H9 (cell line): ENCODE measurements at regions not wholly inside any gene's neighbourhood (a gene's known extent, or its start where the extent isn't known, plus 50 kb on each side); places are given as distances from the start of the nearest gene placed in this dataset.

Source experiments
- DNase-seq: peaks from one replicate; pipeline ENCODE4 v3.0.0-alpha.2; 2017
- H2AFZ ChIP-seq: one replicate; pipeline ENCODE4 v1.6.1; 2013; ENCODE audit warnings: mild to moderate bottlenecking, low read length, control low read depth, moderate library complexity
- H2AK5ac ChIP-seq: 2 replicates; pipeline ENCODE4 v1.6.1; 2013; ENCODE audit warnings: low read length, control low read depth, mixed read lengths; ENCODE audit not compliant: insufficient read length
- H2BK120ac ChIP-seq: one replicate; pipeline ENCODE4 v1.6.1; 2013; ENCODE audit warnings: low read depth, mild to moderate bottlenecking, low read length, control low read depth, inconsistent platforms; ENCODE audit not compliant: poor library complexity, severe bottlenecking
- H2BK12ac ChIP-seq: 2 replicates; pipeline ENCODE4 v1.6.1; 2013; ENCODE audit warnings: low read length, control low read depth, mixed read lengths, low read depth; ENCODE audit not compliant: insufficient read length
- H2BK15ac ChIP-seq: 2 replicates; pipeline ENCODE4 v1.6.1; 2013; ENCODE audit warnings: low read depth, low read length, control low read depth
- H2BK20ac ChIP-seq: one replicate; pipeline ENCODE4 v1.6.1; 2013; ENCODE audit warnings: low read depth, mild to moderate bottlenecking, low read length, control low read depth, inconsistent platforms; ENCODE audit not compliant: poor library complexity, severe bottlenecking
- H2BK5ac ChIP-seq: 2 replicates; pipeline ENCODE4 v1.6.1; 2013; ENCODE audit warnings: low read length, control low read depth, mixed read lengths; ENCODE audit not compliant: insufficient read length
- H3K14ac ChIP-seq: 2 replicates; pipeline ENCODE4 v1.6.1; 2013; ENCODE audit warnings: low read length, control low read depth; ENCODE audit not compliant: insufficient read depth
- H3K18ac ChIP-seq: 2 replicates; pipeline ENCODE4 v1.6.1; 2013; ENCODE audit warnings: low read depth, mild to moderate bottlenecking, mixed read lengths, low read length, control low read depth; ENCODE audit not compliant: insufficient read length
- H3K23ac ChIP-seq: 2 replicates; pipeline ENCODE4 v1.6.1; 2013; ENCODE audit warnings: low read length, control low read depth, mixed read lengths, low read depth; ENCODE audit not compliant: insufficient read length
- H3K23me2 ChIP-seq: 2 replicates; pipeline ENCODE4 v1.6.1; 2013; ENCODE audit warnings: low read depth, mild to moderate bottlenecking, mixed read lengths, low read length, control low read depth; ENCODE audit not compliant: insufficient read length, poor library complexity, severe bottlenecking
- H3K27ac ChIP-seq: 2 replicates; pipeline ENCODE4 v1.5.1; 2013; ENCODE audit warnings: low read length, control low read depth, mixed read lengths, low read depth; ENCODE audit not compliant: insufficient read length
- H3K27me3 ChIP-seq: 2 replicates; pipeline ENCODE4 v1.6.1; 2013; ENCODE audit warnings: low read length, control low read depth, inconsistent platforms; ENCODE audit not compliant: insufficient read depth
- H3K4ac ChIP-seq: 2 replicates; pipeline ENCODE4 v1.6.1; 2013; ENCODE audit warnings: low read depth, mild to moderate bottlenecking, control low read depth, inconsistent platforms, low read length, moderate library complexity
- H3K4me1 ChIP-seq: 2 replicates; pipeline ENCODE4 v1.6.1; 2013; ENCODE audit warnings: low read length, control low read depth, inconsistent platforms; ENCODE audit not compliant: insufficient read depth
- H3K4me2 ChIP-seq: 2 replicates; pipeline ENCODE4 v1.6.1; 2013; ENCODE audit warnings: low read length, control low read depth, mixed read lengths; ENCODE audit not compliant: insufficient read length, insufficient read depth
- H3K56ac ChIP-seq: 2 replicates; pipeline ENCODE4 v1.6.1; 2013; ENCODE audit warnings: low read depth, mild to moderate bottlenecking, mixed read lengths, low read length, control low read depth; ENCODE audit not compliant: insufficient read length
- H3K79me1 ChIP-seq: 2 replicates; pipeline ENCODE4 v1.6.1; 2013; ENCODE audit warnings: low read depth, mild to moderate bottlenecking, moderate library complexity, low read length, control low read depth, inconsistent platforms; ENCODE audit not compliant: insufficient read depth, poor library complexity, severe bottlenecking
- H3K79me2 ChIP-seq: 2 replicates; pipeline ENCODE4 v1.6.1; 2013; ENCODE audit warnings: low read length, control low read depth, inconsistent platforms; ENCODE audit not compliant: insufficient read depth
- H3K9ac ChIP-seq: 2 replicates; pipeline ENCODE4 v1.6.1; 2013; ENCODE audit warnings: low read length, control low read depth, mixed read lengths; ENCODE audit not compliant: insufficient read length; ENCODE audit errors: extremely low read depth
- H3K9me3 ChIP-seq: one replicate; pipeline ENCODE4 v1.6.1; 2013; ENCODE audit warnings: low read depth, low read length, inconsistent platforms; ENCODE audit not compliant: control insufficient read depth
- H3T11ph ChIP-seq: one replicate; pipeline ENCODE4 v1.6.1; 2013; ENCODE audit warnings: mild to moderate bottlenecking, low read length, control low read depth, inconsistent platforms
- H4K20me1 ChIP-seq: one replicate; pipeline ENCODE4 v1.6.1; 2013; ENCODE audit not compliant: control insufficient read depth, insufficient read length, insufficient read depth
- H4K5ac ChIP-seq: 2 replicates; pipeline ENCODE4 v1.6.1; 2013; ENCODE audit warnings: low read depth, mild to moderate bottlenecking, mixed read lengths, low read length, control low read depth; ENCODE audit not compliant: insufficient read length
- H4K8ac ChIP-seq: replicated peaks from 2 replicates; pipeline ENCODE4 v1.6.1; 2013; ENCODE audit warnings: low read length, control low read depth, mixed read lengths, low read depth; ENCODE audit not compliant: insufficient read length
- H4K91ac ChIP-seq: 2 replicates; pipeline ENCODE4 v1.6.1; 2013; ENCODE audit warnings: low read depth, mild to moderate bottlenecking, moderate library complexity, mixed read lengths, low read length, control low read depth; ENCODE audit not compliant: insufficient read length
- H3K27ac Mint-ChIP-seq, 3 experiments: 2 replicates in 2 of 3; 3 replicates in 1 of 3; pipeline ENCODE4 v1.8.0; 2020 to 2021; ENCODE audit warnings: mixed read lengths in 3 of 3, mild to moderate bottlenecking in 1 of 3, moderate library complexity in 1 of 3
- H3K27me3 Mint-ChIP-seq: 2 replicates; pipeline ENCODE4 v1.8.0; 2021; ENCODE audit warnings: low read depth, mild to moderate bottlenecking, moderate library complexity, mixed read lengths
- H3K36me3 Mint-ChIP-seq, 3 experiments: 2 replicates in 2 of 3; 3 replicates in 1 of 3; pipeline ENCODE4 v1.8.0; 2020 to 2021; ENCODE audit warnings: low read depth in 3 of 3, mixed read lengths in 3 of 3; ENCODE audit not compliant: insufficient read depth in 1 of 3
- H3K4me1 Mint-ChIP-seq, 2 experiments: 2 replicates each; pipeline ENCODE4 v1.8.0; 2020; ENCODE audit warnings: mixed read lengths in 2 of 2
- H3K4me3 Mint-ChIP-seq, 2 experiments: 2 replicates in 1 of 2; 3 replicates in 1 of 2; pipeline ENCODE4 v1.8.0; 2020 to 2021; ENCODE audit warnings: mild to moderate bottlenecking in 2 of 2, mixed read lengths in 2 of 2, moderate library complexity in 1 of 2
- H3K9me3 Mint-ChIP-seq, 2 experiments: 2 replicates in 1 of 2; 3 replicates in 1 of 2; pipeline ENCODE4 v1.8.0; 2020; ENCODE audit warnings: mild to moderate bottlenecking in 2 of 2, mixed read lengths in 2 of 2, moderate library complexity in 1 of 2
- WGBS: extraction: QIAGEN DNeasy Blood & Tissue Kit; methylation state at CpG from one replicate; pipeline ENCODE4 v1.1.7; 2013; ENCODE audit warnings: missing lambda C conversion rate, low lambda C conversion rate, mixed read lengths; ENCODE audit not compliant: insufficient read length; ENCODE audit errors: extremely low coverage; 5-methylcytosine and 5-hydroxymethylcytosine counted together
- TF ChIP-seq, protein P1 (sequence below): fragments of 200-600 bp; sonication (generic); conservative IDR thresholded peaks from 3 replicates; pipeline ENCODE4 v1.8.0; 2021; ENCODE audit warnings: antibody characterized with exemption, mild to moderate bottlenecking

DNA sequence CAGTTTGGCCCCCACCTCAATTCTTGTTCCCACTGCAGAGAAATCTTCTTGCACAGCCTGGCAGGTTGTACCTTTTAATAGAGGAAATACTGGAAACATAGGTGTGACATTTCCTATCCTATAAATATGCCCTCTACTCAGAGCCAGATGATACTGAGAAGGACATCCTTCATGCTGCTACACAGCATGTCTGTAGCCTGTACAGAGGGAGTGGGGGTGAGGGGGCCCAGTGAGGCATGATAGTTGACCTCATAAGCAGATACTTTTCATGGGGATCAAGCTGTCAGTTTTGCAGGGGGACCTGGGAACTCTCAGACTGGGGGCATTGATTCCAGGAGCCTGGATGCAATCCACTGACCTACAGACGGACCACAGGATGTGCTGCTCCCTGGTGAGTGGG lies 96.2 kb upstream of the TOP1 start:
- H3K4me3 Mint-ChIP-seq, result no peak overlapping the region
- DNase-seq, result no peak
- H2BK120ac ChIP-seq, result no peak overlapping the region
- no peak overlapping the region for H2AK5ac ChIP-seq
- H2AFZ ChIP-seq, result no peak overlapping the region
- no peak overlapping the region for H3K4ac ChIP-seq
- H3K4me2 ChIP-seq, result no peak overlapping the region
- no peaks in the 10 kb centered on the region for H4K20me1 ChIP-seq
- H4K8ac ChIP-seq, result no peak overlapping the region
- no CpG with 5 or more reads among the region's 1 CpG for WGBS
- TF ChIP-seq, protein P1, sequence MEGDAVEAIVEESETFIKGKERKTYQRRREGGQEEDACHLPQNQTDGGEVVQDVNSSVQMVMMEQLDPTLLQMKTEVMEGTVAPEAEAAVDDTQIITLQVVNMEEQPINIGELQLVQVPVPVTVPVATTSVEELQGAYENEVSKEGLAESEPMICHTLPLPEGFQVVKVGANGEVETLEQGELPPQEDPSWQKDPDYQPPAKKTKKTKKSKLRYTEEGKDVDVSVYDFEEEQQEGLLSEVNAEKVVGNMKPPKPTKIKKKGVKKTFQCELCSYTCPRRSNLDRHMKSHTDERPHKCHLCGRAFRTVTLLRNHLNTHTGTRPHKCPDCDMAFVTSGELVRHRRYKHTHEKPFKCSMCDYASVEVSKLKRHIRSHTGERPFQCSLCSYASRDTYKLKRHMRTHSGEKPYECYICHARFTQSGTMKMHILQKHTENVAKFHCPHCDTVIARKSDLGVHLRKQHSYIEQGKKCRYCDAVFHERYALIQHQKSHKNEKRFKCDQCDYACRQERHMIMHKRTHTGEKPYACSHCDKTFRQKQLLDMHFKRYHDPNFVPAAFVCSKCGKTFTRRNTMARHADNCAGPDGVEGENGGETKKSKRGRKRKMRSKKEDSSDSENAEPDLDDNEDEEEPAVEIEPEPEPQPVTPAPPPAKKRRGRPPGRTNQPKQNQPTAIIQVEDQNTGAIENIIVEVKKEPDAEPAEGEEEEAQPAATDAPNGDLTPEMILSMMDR, result no peak
- no peaks in the 10 kb centered on the region for H3K9me3 ChIP-seq
- no peaks in the 10 kb centered on the region for H3K36me3 Mint-ChIP-seq
- no peak overlapping the region for H3K9ac ChIP-seq
- H3K56ac ChIP-seq, result no peak overlapping the region
- no peak overlapping the region for H4K5ac ChIP-seq
- no peaks in the 10 kb centered on the region for H3K79me2 ChIP-seq
- no peaks in the 10 kb centered on the region for H3K4me1 Mint-ChIP-seq
- H3K23ac ChIP-seq, result no peak overlapping the region
- H4K91ac ChIP-seq, result no peak overlapping the region
- no peak overlapping the region for H3K14ac ChIP-seq
- no peaks in the 10 kb centered on the region for H3K4me1 ChIP-seq
- peak overlapping the region; percentile 29 for H2BK12ac ChIP-seq
- no peak overlapping the region for H3K27ac Mint-ChIP-seq
- H2BK5ac ChIP-seq, result no peak overlapping the region
- H2BK15ac ChIP-seq, result no peak overlapping the region
- no peak overlapping the region for H2BK20ac ChIP-seq
- H3K9me3 Mint-ChIP-seq, result peaks cover 0 to 2% of the 10 kb centered on the region in 2 experiments; a peak in 1 of 5 replicates
- peaks cover 4% of the 10 kb centered on the region for H3K27me3 Mint-ChIP-seq
- no peaks in the 10 kb centered on the region for H3K79me1 ChIP-seq
- H3K27ac ChIP-seq, result no peak overlapping the region
- no peak overlapping the region for H3T11ph ChIP-seq
- H3K18ac ChIP-seq, result no peak overlapping the region
- no peaks in the 10 kb centered on the region for H3K27me3 ChIP-seq
- H3K23me2 ChIP-seq, result no peaks in the 10 kb centered on the region
